ENCODE measurements at regions not wholly inside any gene's neighbourhood (a gene's known extent, or its start where the extent isn't known, plus 50 kb on each side); places are given as distances from the start of the nearest gene placed in this dataset.

DNA sequence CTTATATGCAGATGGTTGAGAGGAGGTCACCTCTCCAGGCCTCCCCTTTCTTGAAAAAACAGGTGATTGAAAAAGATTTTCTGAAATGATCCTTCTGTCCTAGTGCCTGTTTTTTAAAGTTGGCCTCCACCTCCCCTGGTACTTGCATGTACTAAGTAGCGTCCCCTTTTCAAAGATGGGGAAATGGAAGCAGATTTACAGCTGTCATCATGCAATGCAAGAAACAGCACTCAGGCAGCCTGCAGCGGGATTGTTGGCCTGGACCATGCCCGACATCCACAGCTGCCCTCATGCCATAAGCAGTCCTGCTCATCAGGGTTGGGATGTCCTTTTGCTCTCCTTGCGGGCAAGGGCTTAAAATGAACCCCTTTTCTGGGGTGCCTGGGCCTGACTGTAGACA, 127.2 kb upstream of the MGMT start:
- H3K36me3 ChIP-seq: no peaks in the 10 kb centered on the region
- intact Hi-C loops (cut with DNase I): no loop called here
- no peaks in the 10 kb centered on the region for H3K4me1 ChIP-seq (ENCODE audit: insufficient read depth)
- no peaks in the 10 kb centered on the region for H3K9me3 ChIP-seq
- no peak for DNase-seq
- TF ChIP-seq POLR2A (IDR thresholded peaks at IDR 0.05) (no peak), EP300 (IDR thresholded peaks at IDR 0.05) (no peak)
- TF ChIP-seq, protein P1, sequence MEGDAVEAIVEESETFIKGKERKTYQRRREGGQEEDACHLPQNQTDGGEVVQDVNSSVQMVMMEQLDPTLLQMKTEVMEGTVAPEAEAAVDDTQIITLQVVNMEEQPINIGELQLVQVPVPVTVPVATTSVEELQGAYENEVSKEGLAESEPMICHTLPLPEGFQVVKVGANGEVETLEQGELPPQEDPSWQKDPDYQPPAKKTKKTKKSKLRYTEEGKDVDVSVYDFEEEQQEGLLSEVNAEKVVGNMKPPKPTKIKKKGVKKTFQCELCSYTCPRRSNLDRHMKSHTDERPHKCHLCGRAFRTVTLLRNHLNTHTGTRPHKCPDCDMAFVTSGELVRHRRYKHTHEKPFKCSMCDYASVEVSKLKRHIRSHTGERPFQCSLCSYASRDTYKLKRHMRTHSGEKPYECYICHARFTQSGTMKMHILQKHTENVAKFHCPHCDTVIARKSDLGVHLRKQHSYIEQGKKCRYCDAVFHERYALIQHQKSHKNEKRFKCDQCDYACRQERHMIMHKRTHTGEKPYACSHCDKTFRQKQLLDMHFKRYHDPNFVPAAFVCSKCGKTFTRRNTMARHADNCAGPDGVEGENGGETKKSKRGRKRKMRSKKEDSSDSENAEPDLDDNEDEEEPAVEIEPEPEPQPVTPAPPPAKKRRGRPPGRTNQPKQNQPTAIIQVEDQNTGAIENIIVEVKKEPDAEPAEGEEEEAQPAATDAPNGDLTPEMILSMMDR (IDR thresholded peaks at IDR 0.05): no peak
- no peak overlapping the region for H3K27ac ChIP-seq
- WGBS, 3 donors: 94 to 98% (median 96%) methylated on average over 4 of the region's 4 CpGs
- H3K4me3 ChIP-seq: no peak overlapping the region
- no peaks in the 10 kb centered on the region for H3K27me3 ChIP-seq

DNA sequence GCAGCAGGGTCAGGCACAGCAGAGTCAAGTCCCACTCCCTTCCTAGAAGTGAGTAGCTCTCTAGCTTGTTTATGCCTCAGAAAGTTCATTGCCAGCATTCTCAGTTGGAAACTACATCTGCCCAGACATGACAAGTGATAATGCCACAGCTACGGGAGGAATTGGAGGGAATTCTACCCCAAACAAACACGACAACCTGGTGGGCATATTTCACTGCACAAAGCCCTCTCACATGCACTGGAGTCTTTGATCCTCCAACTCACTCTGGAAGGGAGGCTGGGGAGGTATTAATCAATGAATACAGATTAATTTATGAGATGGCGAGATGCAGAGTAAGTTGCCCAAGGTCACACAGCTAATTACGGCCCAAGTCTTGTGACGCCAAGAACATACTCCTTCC, 126.0 kb upstream of the MGMT start:
- intact Hi-C loops (cut with DNase I): no loop called here
- Histone ChIP-seq H3K36me3 (no peaks in the 10 kb centered on the region), H3K4me3 (no peak overlapping the region), H3K27me3 (no peaks in the 10 kb centered on the region), H3K4me1 (ENCODE audit: insufficient read depth) (no peaks in the 10 kb centered on the region), H3K27ac (no peak overlapping the region), H3K9me3 (no peaks in the 10 kb centered on the region)
- TF ChIP-seq EP300 (IDR thresholded peaks at IDR 0.05) (no peak), POLR2A (IDR thresholded peaks at IDR 0.05) (no peak)
- TF ChIP-seq, protein P1 (IDR thresholded peaks at IDR 0.05): no peak
- no peak for DNase-seq
- WGBS, 3 donors: 59 to 73% (median 70%) methylated on average over 5 of the region's 5 CpGs

DNA sequence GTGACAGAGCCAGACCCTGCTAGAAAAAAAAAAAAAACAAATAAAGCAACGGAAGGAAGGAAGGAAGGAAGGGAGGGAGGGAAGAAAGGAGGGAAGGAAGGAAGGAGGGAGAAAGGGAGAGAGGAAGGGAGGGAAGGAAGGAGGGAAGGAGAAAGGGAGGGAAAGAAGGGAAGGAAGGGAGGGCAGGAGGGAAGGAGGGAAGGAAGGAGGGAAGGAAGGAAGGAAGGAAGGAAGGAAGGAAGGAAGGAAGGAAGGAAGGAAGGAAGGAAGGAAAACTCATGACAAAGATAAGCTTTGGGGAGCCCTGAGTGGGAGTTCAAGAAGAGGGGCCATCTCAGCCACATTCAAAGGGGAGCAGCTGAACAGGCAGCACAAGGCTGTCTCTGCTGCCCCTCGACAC, 124.7 kb upstream of the MGMT start:
- no peak for DNase-seq
- intact Hi-C loops (cut with DNase I): no loop called here
- 54 to 77% (median 62%) methylated on average over 2 of the region's 2 CpGs for WGBS, 3 donors

DNA sequence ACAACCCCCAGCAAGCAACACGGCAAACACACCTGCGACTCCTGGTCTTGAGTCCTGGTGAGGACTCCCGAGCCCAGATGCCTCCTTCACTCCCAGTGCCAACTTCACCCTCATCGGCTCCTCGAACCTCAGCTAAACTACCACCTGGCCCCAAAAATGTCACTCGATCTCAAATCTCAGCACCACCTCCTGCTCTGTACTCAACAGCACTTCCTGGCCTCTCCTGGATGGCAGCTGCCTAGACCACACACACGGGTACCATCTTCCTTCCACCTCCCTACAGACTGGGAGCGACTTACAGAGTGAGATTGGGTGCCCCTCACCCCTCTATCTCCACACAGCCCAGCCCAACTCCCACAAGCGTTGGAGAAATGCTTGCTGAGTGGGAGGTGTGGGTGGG, 123.9 kb upstream of the MGMT start:
- H3K4me1 ChIP-seq (ENCODE audit: insufficient read depth): no peaks in the 10 kb centered on the region
- H3K27me3 ChIP-seq: no peaks in the 10 kb centered on the region
- H3K9me3 ChIP-seq: no peaks in the 10 kb centered on the region
- no peak for TF ChIP-seq EP300 (IDR thresholded peaks at IDR 0.05)
- TF ChIP-seq, protein P1 (IDR thresholded peaks at IDR 0.05): no peak
- no peak for TF ChIP-seq POLR2A (IDR thresholded peaks at IDR 0.05)
- DNase-seq: no peak
- no peak overlapping the region for H3K27ac ChIP-seq
- WGBS, 3 donors: 89 to 96% (median 90%) methylated on average over 9 of the region's 9 CpGs
- H3K4me3 ChIP-seq: no peak overlapping the region
- no peaks in the 10 kb centered on the region for H3K36me3 ChIP-seq
- intact Hi-C loops (cut with DNase I): no loop called here

More for the DNA sequence above, 124.7 kb upstream of the MGMT start:
- Histone ChIP-seq H3K27ac (no peak overlapping the region), H3K36me3 (no peaks in the 10 kb centered on the region), H3K27me3 (no peaks in the 10 kb centered on the region), H3K4me1 (ENCODE audit: insufficient read depth) (no peaks in the 10 kb centered on the region), H3K4me3 (no peak overlapping the region), H3K9me3 (no peaks in the 10 kb centered on the region)
- TF ChIP-seq EP300 (IDR thresholded peaks at IDR 0.05) (no peak), POLR2A (IDR thresholded peaks at IDR 0.05) (no peak)
- TF ChIP-seq, protein P1 (IDR thresholded peaks at IDR 0.05): no peak

DNA sequence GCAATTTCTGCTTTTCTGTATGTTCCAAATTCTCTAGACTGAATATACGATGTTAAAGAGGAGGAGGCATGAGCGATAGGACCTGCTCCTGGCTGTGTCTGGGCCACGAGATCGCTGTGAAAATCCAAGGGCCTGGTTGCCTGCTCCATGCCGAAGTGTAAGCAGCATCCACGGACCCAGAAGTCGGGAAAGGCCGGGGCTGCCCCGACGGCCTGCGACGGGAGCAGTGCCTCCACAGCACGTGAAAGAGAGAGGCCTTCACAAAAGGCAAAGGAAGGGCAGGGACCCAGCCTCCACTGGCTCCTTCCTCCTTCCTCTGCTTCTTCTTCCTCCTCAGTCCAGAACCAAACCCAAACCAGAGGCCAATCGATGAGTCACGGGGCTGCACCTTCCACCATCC, 122.9 kb upstream of the MGMT start:
- intact Hi-C loops (cut with DNase I): no loop called here
- H3K9me3 ChIP-seq: no peaks in the 10 kb centered on the region
- TF ChIP-seq, protein P1 (IDR thresholded peaks at IDR 0.05): no peak
- TF ChIP-seq EP300 (IDR thresholded peaks at IDR 0.05) (no peak), POLR2A (IDR thresholded peaks at IDR 0.05) (no peak)
- 94 to 96% (median 96%) methylated on average over 15 of the region's 15 CpGs for WGBS, 3 donors
- no peak overlapping the region for H3K4me3 ChIP-seq
- H3K27me3 ChIP-seq: no peaks in the 10 kb centered on the region
- no peaks in the 10 kb centered on the region for H3K36me3 ChIP-seq
- DNase-seq: no peak
- H3K4me1 ChIP-seq (ENCODE audit: insufficient read depth): no peaks in the 10 kb centered on the region
- no peak overlapping the region for H3K27ac ChIP-seq

Data from ovary (tissue), 7 donors.